Left lung (tissue), 4 donors: ENCODE measurements at regions not wholly inside any gene's neighbourhood (a gene's known extent, or its start where the extent isn't known, plus 50 kb on each side); places are given as distances from the start of the nearest gene placed in this dataset.

Experiments
- ATAC-seq: fragments of 200-7000 bp; cut with Tn5 transposase; one replicate; pipeline ENCODE4 v1.9.1; 2020; ENCODE audit warnings: moderate library complexity
- DNase-seq, 4 donors: peaks; one replicate each; pipeline ENCODE4 v3.0.0-alpha.2; 2013 to 2020
- H3K27ac ChIP-seq, 2 donors: fragments of 200-600 bp; sonication (generic) in 1 of 2; one replicate each; pipeline versions ENCODE4 v1.5.0 to v1.8.0; 2020 to 2021
- H3K27me3 ChIP-seq, 2 donors: fragments of 200-600 bp; sonication (generic) in 1 of 2; one replicate each; pipeline versions ENCODE4 v1.5.0 to v1.8.0; 2020 to 2021
- H3K36me3 ChIP-seq, 2 donors: fragments of 200-600 bp; sonication (generic) in 1 of 2; one replicate each; pipeline versions ENCODE4 v1.5.0 to v1.8.0; 2020 to 2021
- H3K4me1 ChIP-seq, 2 donors: fragments of 200-600 bp; one replicate each; pipeline ENCODE4 v1.8.0; 2021
- H3K4me3 ChIP-seq, 2 donors: fragments of 200-600 bp; sonication (generic) in 1 of 2; one replicate each; pipeline versions ENCODE4 v1.5.0 to v1.8.0; 2020 to 2021; ENCODE audit warnings: mild to moderate bottlenecking in 1 of 2
- H3K9me3 ChIP-seq, 2 donors: fragments of 200-600 bp; sonication (generic) in 1 of 2; one replicate each; pipeline versions ENCODE4 v1.5.0 to v1.8.0; 2020 to 2021
- CTCF ChIP-seq, 2 donors: fragments of 200-600 bp; sonication (generic) in 1 of 2; IDR thresholded peaks; one replicate each; pipeline versions ENCODE4 v1.5.0 to v1.8.0; 2021; ENCODE audit warnings: antibody characterized with exemption in 2 of 2
- intact Hi-C, 2 donors: fragments of 100-400 bp; cut with DNase I; formaldehyde crosslinking; loops; one replicate each; pipeline versions ENCODE4 v1.11.2 to v1.14.2; 2022
- donor health status: DM: no; HTN: yes; CAD: no.
- donor health status: DM: no; HTN: no; CAD: no.

GRCh38 chr4:175499735-175500352 is 312.2 kb downstream of the GPM6A start:
- Histone ChIP-seq H3K36me3 (no peaks in the 10 kb centered on the region), H3K27ac (no peak overlapping the region), H3K9me3 (peaks cover 0 to 25% of the 10 kb centered on the region in 2 donors), H3K4me3 (no peak overlapping the region), H3K27me3 (no peaks in the 10 kb centered on the region), H3K4me1 (no peaks in the 10 kb centered on the region)
- intact Hi-C loops, result no loop called here
- ATAC-seq (no peak), DNase-seq (peak in 1 of 4 donors; percentile 65)
- no peak for TF ChIP-seq CTCF (IDR thresholded peaks at IDR 0.05)

- Histone ChIP-seq H3K9me3 (peaks cover 0 to 11% of the 10 kb centered on the region in 2 donors), H3K4me1 (no peaks in the 10 kb centered on the region), H3K27me3 (no peaks in the 10 kb centered on the region), H3K36me3 (no peaks in the 10 kb centered on the region), H3K27ac (no peak overlapping the region), H3K4me3 (no peak overlapping the region)
- no peak for ATAC-seq
- DNase-seq, result no peak
- TF ChIP-seq CTCF (IDR thresholded peaks at IDR 0.05), result no peak
- intact Hi-C loops, result no loop called here
Measured at GRCh38 chr4:175504318-175504717, 307.7 kb downstream of the GPM6A start.

- Histone ChIP-seq H3K9me3 (no peaks in the 10 kb centered on the region), H3K4me1 (no peaks in the 10 kb centered on the region), H3K27me3 (no peaks in the 10 kb centered on the region), H3K4me3 (no peak overlapping the region), H3K27ac (no peak overlapping the region), H3K36me3 (no peaks in the 10 kb centered on the region)
- TF ChIP-seq CTCF (IDR thresholded peaks at IDR 0.05), result no peak
- ATAC-seq, result no peak
- no peak for DNase-seq
- intact Hi-C loops, result no loop called here
Measured at GRCh38 chr4:175509320-175509719, 302.7 kb downstream of the GPM6A start.

- Histone ChIP-seq H3K9me3 (no peaks in the 10 kb centered on the region), H3K36me3 (no peaks in the 10 kb centered on the region), H3K27ac (no peak overlapping the region), H3K4me3 (no peak overlapping the region), H3K27me3 (no peaks in the 10 kb centered on the region), H3K4me1 (no peaks in the 10 kb centered on the region)
- intact Hi-C loops, result no loop called here
- no peak for TF ChIP-seq CTCF (IDR thresholded peaks at IDR 0.05)
- ATAC-seq (no peak), DNase-seq (no peak)
Measured at GRCh38 chr4:175511861-175512260, 300.2 kb downstream of the GPM6A start.

GRCh38 chr4:175514174-175514573 is 297.9 kb downstream of the GPM6A start:
- no peak for TF ChIP-seq CTCF (IDR thresholded peaks at IDR 0.05)
- DNase-seq (no peak), ATAC-seq (no peak)
- H3K36me3 ChIP-seq, result no peaks in the 10 kb centered on the region
- no peaks in the 10 kb centered on the region for H3K4me1 ChIP-seq
- no peak overlapping the region for H3K4me3 ChIP-seq
- no peak overlapping the region for H3K27ac ChIP-seq
- no peaks in the 10 kb centered on the region for H3K27me3 ChIP-seq
- intact Hi-C loops, result no loop called here
- H3K9me3 ChIP-seq, result no peaks in the 10 kb centered on the region
